COLO829 (cell line): ENCODE measurements at regions not wholly inside any gene's neighbourhood (a gene's known extent, or its start where the extent isn't known, plus 50 kb on each side); places are given as distances from the start of the nearest gene placed in this dataset.
"Not testable (repeated sequence)": the region's sequence is repeated elsewhere in the genome, so short reads cannot be mapped to it uniquely, and the experiment has no call there.

Experiments used
- DNase-seq: peaks from one replicate; pipeline ENCODE4 v3.0.0; 2012; ENCODE audit warnings: low spot score

GRCh38 chr2:190150413-190150812, 87.9 kb upstream of the MSTN start:
- DNase-seq: no peak

GRCh38 chr2:190149908-190150307, 87.4 kb upstream of the MSTN start:
- DNase-seq: no peak

- DNase-seq: no peak
Measured at GRCh38 chr2:190149200-190149599, 86.7 kb upstream of the MSTN start.

- DNase-seq: not testable (repeated sequence)
Measured at GRCh38 chr2:190146109-190146508, 83.6 kb upstream of the MSTN start.

- DNase-seq: not testable (repeated sequence)
Measured at GRCh38 chr2:190140474-190140873, 77.9 kb upstream of the MSTN start.

GRCh38 chr2:190139371-190139770, 76.8 kb upstream of the MSTN start:
- no peak for DNase-seq

- no peak for DNase-seq
Measured at GRCh38 chr2:190138032-190138431, 75.5 kb upstream of the MSTN start.

GRCh38 chr2:190137561-190137960, 75.0 kb upstream of the MSTN start:
- DNase-seq: no peak

- no peak for DNase-seq
Measured at GRCh38 chr2:190136825-190137224, 74.3 kb upstream of the MSTN start.

- DNase-seq: no peak
Measured at GRCh38 chr2:190136259-190136658, 73.7 kb upstream of the MSTN start.

- DNase-seq: no peak
Measured at GRCh38 chr2:190129421-190130199, 67.1 kb upstream of the MSTN start.

GRCh38 chr2:190127651-190128050, 65.1 kb upstream of the MSTN start:
- DNase-seq: no peak

GRCh38 chr2:190126798-190127197, 64.3 kb upstream of the MSTN start:
- no peak for DNase-seq

- DNase-seq: no peak
Measured at GRCh38 chr2:190123956-190124355, 61.4 kb upstream of the MSTN start.

- DNase-seq: peak; percentile 45
Measured at GRCh38 chr2:190121971-190122370, 59.4 kb upstream of the MSTN start.

- DNase-seq: no peak
Measured at GRCh38 chr2:190121305-190121704, 58.8 kb upstream of the MSTN start.

GRCh38 chr2:190119923-190120590, 57.5 kb upstream of the MSTN start:
- no peak for DNase-seq

GRCh38 chr2:190119257-190119656, 56.7 kb upstream of the MSTN start:
- no peak for DNase-seq

GRCh38 chr2:190117305-190117704, 54.8 kb upstream of the MSTN start:
- no peak for DNase-seq

- DNase-seq: no peak
Measured at GRCh38 chr2:190113000-190113399, 50.5 kb upstream of the MSTN start.
